K562 (cell line): ENCODE measurements at regions not wholly inside any gene's neighbourhood (a gene's known extent, or its start where the extent isn't known, plus 50 kb on each side); places are given as distances from the start of the nearest gene placed in this dataset.

ENCODE experiments used
- ATAC-seq: fragments of 200-7000 bp; cut with Tn5 transposase; 3 replicates; pipeline ENCODE4 v1.9.1; 2020; ENCODE audit warnings: moderate library complexity
- BruUV-seq: library from RNA; stranded (reverse); fragments of 400-500 nt; replicated peaks from 2 replicates; lab custom pipeline; 2021; lab: Mats Ljungman, UMichigan
- CTCF ChIA-PET: fragments of 300-600 bp; formaldehyde crosslinking; extraction: SDS; loops from one replicate; lab custom pipeline; 2021; ENCODE audit warnings: low intra/inter-chr PET ratio; lab: Yijun Ruan, JAX
- POLR2A ChIA-PET: fragments of 300-600, 350-650 bp; sonication (Branson Sonifier 250); formaldehyde crosslinking; extraction: SDS; loops from one replicate; lab custom pipeline; 2021; ENCODE audit warnings: antibody characterized with exemption, inconsistent platforms; lab: Yijun Ruan, JAX
- DNase-seq, 4 experiments: peaks; one replicate each; pipeline versions ENCODE4 v3.0.0 to v3.0.0-alpha.2; 2011 to 2018; ENCODE audit warnings: low spot score in 3 of 4, mixed read lengths in 3 of 4; ENCODE audit errors: extremely low read depth in 1 of 4
- FAIRE-seq: peaks from 2 replicates; lab custom pipeline; 2011; peaks lifted over from hg19 to GRCh38; lab: Jason Lieb, UNC
- H2AFZ ChIP-seq: 2 replicates; pipeline ENCODE4 v1.6.0; 2011; ENCODE audit warnings: low read depth, low read length, control low read depth, inconsistent platforms
- H3K27ac ChIP-seq: fragments of 200-600 bp; 3 replicates; pipeline ENCODE4 v1.8.0; 2011; ENCODE audit warnings: low read depth, mild to moderate bottlenecking, control low read depth, inconsistent platforms, low read length, moderate library complexity, mixed read lengths; ENCODE audit errors: extremely low read depth
- H3K27me3 ChIP-seq, 2 experiments: fragments of 300-600 bp in 1 of 2; 2 replicates in 1 of 2; 3 replicates in 1 of 2; pipeline versions ENCODE4 v1.6.0 to v1.8.0; 2011; ENCODE audit warnings: inconsistent platforms in 2 of 2, low read length in 2 of 2, mild to moderate bottlenecking in 1 of 2, mixed read lengths in 1 of 2, moderate library complexity in 1 of 2; ENCODE audit not compliant: control insufficient read depth in 2 of 2, insufficient read depth in 2 of 2
- H3K36me3 ChIP-seq: fragments of 300-600 bp; 3 replicates; pipeline ENCODE4 v1.8.0; 2011; ENCODE audit warnings: mild to moderate bottlenecking, low read length, inconsistent platforms; ENCODE audit not compliant: control insufficient read depth, insufficient read depth
- H3K4me1 ChIP-seq, 2 experiments: fragments of 200-600 bp in 1 of 2; replicated peaks in 1 of 2; 2 replicates in 1 of 2; 3 replicates in 1 of 2; pipeline versions ENCODE4 v1.5.1 to v1.8.0; 2011; ENCODE audit warnings: inconsistent platforms in 2 of 2, low read length in 2 of 2, mild to moderate bottlenecking in 1 of 2, mixed read lengths in 1 of 2, moderate library complexity in 1 of 2; ENCODE audit not compliant: control insufficient read depth in 2 of 2, insufficient read depth in 2 of 2
- H3K4me2 ChIP-seq: 2 replicates; pipeline ENCODE4 v1.6.1; 2011; ENCODE audit warnings: low read length, control low read depth, inconsistent platforms, mixed read lengths; ENCODE audit not compliant: insufficient read depth
- H3K4me3 ChIP-seq: fragments of 200-600 bp; sonication (generic), shearing (Covaris generic); 2 replicates; pipeline ENCODE4 v1.5.1; 2016; ENCODE audit warnings: control low read depth, inconsistent platforms
- H3K79me2 ChIP-seq: fragments of 200-600 bp; 3 replicates; pipeline ENCODE4 v1.8.0; 2011; ENCODE audit warnings: low read length, inconsistent platforms; ENCODE audit not compliant: control insufficient read depth, insufficient read depth
- H3K9ac ChIP-seq, 2 experiments: 2 replicates each; pipeline versions ENCODE4 v1.6.0 to v1.6.1; 2011; ENCODE audit warnings: low read depth in 2 of 2, low read length in 2 of 2, control low read depth in 1 of 2, inconsistent platforms in 1 of 2, mild to moderate bottlenecking in 1 of 2, mixed read lengths in 1 of 2; ENCODE audit not compliant: insufficient read depth in 1 of 2
- H3K9me1 ChIP-seq: one replicate; pipeline ENCODE4 v1.6.0; 2011; ENCODE audit warnings: inconsistent platforms, mild to moderate bottlenecking, low read length, moderate library complexity; ENCODE audit not compliant: control insufficient read depth, insufficient read depth
- H3K9me3 ChIP-seq: replicated peaks from 2 replicates; pipeline ENCODE4 v1.5.1; 2011; ENCODE audit warnings: low read depth, low read length, inconsistent platforms; ENCODE audit not compliant: control insufficient read depth, insufficient read depth
- H4K20me1 ChIP-seq: replicated peaks from 2 replicates; pipeline ENCODE4 v1.6.1; 2011; ENCODE audit warnings: low read length, inconsistent platforms, mixed read lengths; ENCODE audit not compliant: control insufficient read depth, insufficient read depth
- EHMT2 ChIP-seq: fragments of 450-650 bp; IDR thresholded peaks from 2 replicates; pipeline ENCODE4 v1.6.1; 2018; ENCODE audit warnings: antibody characterized with exemption
- GTF2F1 ChIP-seq: IDR thresholded peaks from 2 replicates; pipeline ENCODE4 v1.6.1; 2011; ENCODE audit warnings: low read depth, low read length, improper control_type of control experiment
- POLR3G ChIP-seq: IDR thresholded peaks from 2 replicates; pipeline ENCODE4 v1.6.1; 2011; ENCODE audit not compliant: insufficient read length, insufficient replicate concordance; ENCODE audit errors: extremely low read depth
- TAF1 ChIP-seq: IDR thresholded peaks from 2 replicates; pipeline ENCODE4 v1.6.1; 2011; ENCODE audit warnings: mild to moderate bottlenecking, low read length, moderate library complexity; ENCODE audit not compliant: insufficient read depth, control insufficient read depth, severe bottlenecking; ENCODE audit errors: extremely low read depth
- WGBS: fragments of 100-300 bp; shearing (Covaris generic); methylation state at CpG from one replicate; pipeline ENCODE4 v1.1.6; 2016; ENCODE audit warnings: low coverage, mixed read lengths; ENCODE audit not compliant: insufficient coverage; ENCODE audit errors: missing lambda C conversion rate; 5-methylcytosine and 5-hydroxymethylcytosine counted together
- in situ Hi-C: fragments of 300-500 bp; cut with MboI; formaldehyde crosslinking; loops from 4 replicates; pipeline ENCODE4 v1.15.0; 2018; ENCODE audit warnings: inconsistent platforms, mixed read lengths
- intact Hi-C: fragments of 100-400 bp; cut with micrococcal nuclease; formaldehyde crosslinking; loops from 2 replicates; pipeline ENCODE4 v1.14.2; 2022
- TF ChIP-seq, protein P1 (sequence below): fragments of 250-450 bp; sonication (Bioruptor Pico); IDR thresholded peaks from 2 replicates; pipeline ENCODE4 v1.5.0; 2021; ENCODE audit warnings: mild to moderate bottlenecking, borderline replicate concordance
- TF ChIP-seq, protein P2 (sequence below): IDR thresholded peaks from 2 replicates; pipeline ENCODE4 v1.6.1; 2014; ENCODE audit warnings: antibody characterized with exemption

DNA sequence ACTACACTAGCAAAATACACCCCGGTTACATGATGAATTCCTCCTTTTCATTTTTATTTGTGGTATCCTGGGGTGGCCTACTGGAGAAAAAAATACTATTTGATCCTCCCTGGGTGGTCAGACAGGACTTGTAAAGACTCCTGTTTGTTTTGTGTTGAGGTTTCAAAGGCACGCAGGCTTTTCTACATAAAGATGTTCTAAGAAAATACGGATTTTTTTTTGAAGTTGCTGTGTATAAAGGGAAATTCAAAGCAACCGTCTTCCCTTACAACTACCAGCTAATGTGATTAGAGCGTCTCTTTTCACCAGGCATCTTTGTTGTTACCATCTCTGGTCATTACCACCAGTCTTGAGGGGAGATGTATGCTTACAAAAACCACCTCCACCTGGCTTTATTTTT is 187.1 kb downstream of the SOX4 start:
- no peak overlapping the region for H3K4me2 ChIP-seq
- peaks cover 2 to 5% of the 10 kb centered on the region in 2 experiments; a peak in 3 of 5 replicates for H3K27me3 ChIP-seq
- no peaks in the 10 kb centered on the region for H3K9me1 ChIP-seq
- TF ChIP-seq POLR3G (no peak), TAF1 (no peak), GTF2F1 (no peak), EHMT2 (no peak)
- TF ChIP-seq, protein P1, sequence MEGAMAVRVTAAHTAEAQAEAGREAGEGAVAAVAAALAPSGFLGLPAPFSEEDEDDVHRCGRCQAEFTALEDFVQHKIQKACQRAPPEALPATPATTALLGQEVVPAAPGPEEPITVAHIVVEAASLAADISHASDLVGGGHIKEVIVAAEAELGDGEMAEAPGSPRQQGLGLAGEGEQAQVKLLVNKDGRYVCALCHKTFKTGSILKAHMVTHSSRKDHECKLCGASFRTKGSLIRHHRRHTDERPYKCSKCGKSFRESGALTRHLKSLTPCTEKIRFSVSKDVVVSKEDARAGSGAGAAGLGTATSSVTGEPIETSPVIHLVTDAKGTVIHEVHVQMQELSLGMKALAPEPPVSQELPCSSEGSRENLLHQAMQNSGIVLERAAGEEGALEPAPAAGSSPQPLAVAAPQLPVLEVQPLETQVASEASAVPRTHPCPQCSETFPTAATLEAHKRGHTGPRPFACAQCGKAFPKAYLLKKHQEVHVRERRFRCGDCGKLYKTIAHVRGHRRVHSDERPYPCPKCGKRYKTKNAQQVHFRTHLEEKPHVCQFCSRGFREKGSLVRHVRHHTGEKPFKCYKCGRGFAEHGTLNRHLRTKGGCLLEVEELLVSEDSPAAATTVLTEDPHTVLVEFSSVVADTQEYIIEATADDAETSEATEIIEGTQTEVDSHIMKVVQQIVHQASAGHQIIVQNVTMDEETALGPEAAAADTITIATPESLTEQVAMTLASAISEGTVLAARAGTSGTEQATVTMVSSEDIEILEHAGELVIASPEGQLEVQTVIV, result no peak
- TF ChIP-seq, protein P2, sequence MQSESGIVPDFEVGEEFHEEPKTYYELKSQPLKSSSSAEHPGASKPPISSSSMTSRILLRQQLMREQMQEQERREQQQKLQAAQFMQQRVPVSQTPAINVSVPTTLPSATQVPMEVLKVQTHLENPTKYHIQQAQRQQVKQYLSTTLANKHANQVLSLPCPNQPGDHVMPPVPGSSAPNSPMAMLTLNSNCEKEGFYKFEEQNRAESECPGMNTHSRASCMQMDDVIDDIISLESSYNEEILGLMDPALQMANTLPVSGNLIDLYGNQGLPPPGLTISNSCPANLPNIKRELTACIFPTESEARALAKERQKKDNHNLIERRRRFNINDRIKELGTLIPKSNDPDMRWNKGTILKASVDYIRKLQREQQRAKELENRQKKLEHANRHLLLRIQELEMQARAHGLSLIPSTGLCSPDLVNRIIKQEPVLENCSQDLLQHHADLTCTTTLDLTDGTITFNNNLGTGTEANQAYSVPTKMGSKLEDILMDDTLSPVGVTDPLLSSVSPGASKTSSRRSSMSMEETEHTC, result no peak
- intact Hi-C loops (no loop called here), in situ Hi-C loops (no loop called here)
- H3K27ac ChIP-seq, result no peak overlapping the region
- H3K4me1 ChIP-seq, result no peaks in the 10 kb centered on the region
- H3K4me3 ChIP-seq, result no peak overlapping the region
- CTCF ChIA-PET, result no interaction called here
- ATAC-seq (no peak), FAIRE-seq (no peak), DNase-seq (no peak)
- H3K9ac ChIP-seq, result no peak overlapping the region
- no peaks in the 10 kb centered on the region for H3K9me3 ChIP-seq
- no peak overlapping the region for H2AFZ ChIP-seq
- H4K20me1 ChIP-seq, result no peaks in the 10 kb centered on the region
- H3K36me3 ChIP-seq, result no peaks in the 10 kb centered on the region
- WGBS, result under 1% methylated on average over 5 of the region's 5 CpGs
- BruUV-seq, result no TSS peak
- POLR2A ChIA-PET, result interaction anchor here (0.7 to 1.8 kb wide), 2 partner anchors 19 to 439 kb away, joined by 3 to 4 read pairs; no protein-coding TSS in a partner anchor
- H3K79me2 ChIP-seq, result no peaks in the 10 kb centered on the region
